ENCODE measurements at regions not wholly inside any gene's neighbourhood (a gene's known extent, or its start where the extent isn't known, plus 50 kb on each side); places are given as distances from the start of the nearest gene placed in this dataset.

DNA sequence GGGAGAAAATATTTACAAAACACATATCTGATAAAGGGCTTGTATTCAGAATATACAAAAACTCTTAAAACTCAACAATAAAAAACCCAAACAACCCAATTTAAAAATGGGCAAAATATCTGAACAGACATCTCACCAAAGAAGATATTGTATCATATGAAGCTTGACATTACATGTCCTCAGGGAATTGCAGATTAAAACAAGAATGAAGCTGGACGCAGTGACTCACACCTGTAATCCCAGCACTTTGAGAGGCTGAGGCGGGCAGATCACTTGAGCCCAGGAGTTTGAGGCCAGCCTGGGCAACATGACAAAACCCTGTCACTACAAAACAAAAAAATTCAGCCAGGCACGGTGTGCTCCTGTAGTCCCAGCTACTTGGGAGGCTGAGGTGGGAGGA lies 135.4 kb upstream of the AKIRIN2 start:
- DNase-seq (ENCODE audit: low spot score in 2 of 2), result no peak
- no peaks in the 10 kb centered on the region for H3K4me1 ChIP-seq
- no peaks in the 10 kb centered on the region for H3K27me3 ChIP-seq
- no peak overlapping the region for H3K4me3 ChIP-seq
- H3K36me3 ChIP-seq, result no peaks in the 10 kb centered on the region
- intact Hi-C loops (cut with DNase I), result loop anchor here (10.0 kb wide), 1 partner anchor 1037 kb away; no protein-coding TSS in a partner anchor
- TF ChIP-seq CTCF (IDR thresholded peaks at IDR 0.05), result no peak
- H3K27ac ChIP-seq, result no peak overlapping the region
- peaks cover 0 to 11% of the 10 kb centered on the region in 2 donors for H3K9me3 ChIP-seq

GRCh38 chr6:87832025-87832825 lies 130.2 kb upstream of the AKIRIN2 start:
- Histone ChIP-seq H3K27ac (no peak overlapping the region), H3K4me3 (peak overlapping the region; percentile 52 to 55), H3K4me1 (no peaks in the 10 kb centered on the region), H3K36me3 (no peaks in the 10 kb centered on the region), H3K9me3 (no peaks in the 10 kb centered on the region), H3K27me3 (no peaks in the 10 kb centered on the region)
- peak; percentile 15 to 48 (median 27) for TF ChIP-seq CTCF (IDR thresholded peaks at IDR 0.05)
- DNase-seq (ENCODE audit: low spot score in 2 of 2), result no peak
- intact Hi-C loops (cut with DNase I), result loop anchor here (10.0 kb wide), 1 partner anchor 1043 kb away; no protein-coding TSS in a partner anchor

DNA sequence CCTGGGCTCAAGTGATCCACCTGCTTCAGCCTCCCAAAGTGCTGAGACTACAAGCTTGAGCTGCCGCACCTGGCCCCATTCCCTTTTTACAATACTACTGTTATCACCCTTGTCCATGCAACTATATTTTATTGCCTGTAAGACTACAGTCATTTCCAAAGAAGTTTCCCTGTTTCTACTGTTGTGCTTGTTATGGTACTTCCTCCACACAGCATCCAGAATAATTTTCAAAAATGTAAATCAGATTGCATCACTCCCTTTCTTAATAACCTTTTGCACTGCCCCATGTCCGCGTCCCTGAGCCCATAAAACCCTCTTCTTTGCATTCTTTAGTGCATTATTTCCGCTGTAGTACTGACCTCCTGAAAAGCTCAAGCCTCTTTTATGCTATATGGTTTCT lies 128.9 kb upstream of the AKIRIN2 start:
- intact Hi-C loops (cut with DNase I), result loop anchor here (10.0 kb wide), 1 partner anchor 1044 kb away; no protein-coding TSS in a partner anchor

DNA sequence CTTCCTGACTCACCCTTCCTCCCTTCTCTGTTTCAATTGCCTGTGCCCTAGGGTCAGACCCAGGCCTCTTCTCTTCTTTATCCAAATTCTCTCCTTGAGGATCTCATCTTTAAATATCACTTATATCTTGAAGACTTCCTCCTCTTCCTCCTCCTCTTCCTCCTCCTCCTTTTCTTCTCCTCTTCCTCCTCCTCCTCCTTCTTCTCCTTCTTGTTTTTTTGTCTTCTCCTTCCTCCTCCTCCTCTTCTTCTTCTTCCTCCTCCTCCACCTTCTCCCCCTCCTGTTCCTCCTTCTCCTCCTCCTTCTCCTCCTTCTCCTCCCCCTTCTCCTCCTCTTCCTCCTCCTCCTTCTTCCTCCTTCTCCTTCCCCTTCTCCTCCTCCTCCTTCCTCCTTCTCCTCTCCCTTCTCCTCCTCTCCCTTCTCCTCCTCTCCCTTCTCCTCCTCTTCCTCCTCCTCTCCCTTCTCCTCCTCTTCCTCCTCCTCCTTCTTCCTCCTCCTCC lies 127.6 kb upstream of the AKIRIN2 start:
- Histone ChIP-seq H3K27ac (no peak overlapping the region), H3K4me3 (no peak overlapping the region), H3K36me3 (no peaks in the 10 kb centered on the region), H3K9me3 (no peaks in the 10 kb centered on the region), H3K27me3 (no peaks in the 10 kb centered on the region), H3K4me1 (no peaks in the 10 kb centered on the region)
- no peak for DNase-seq (ENCODE audit: low spot score in 2 of 2)
- intact Hi-C loops (cut with DNase I), result loop anchor here (10.0 kb wide), 1 partner anchor 1045 kb away; no protein-coding TSS in a partner anchor
- no peak for TF ChIP-seq CTCF (IDR thresholded peaks at IDR 0.05)

More for the DNA sequence above, 128.9 kb upstream of the AKIRIN2 start:
- Histone ChIP-seq H3K27me3 (no peaks in the 10 kb centered on the region), H3K27ac (no peak overlapping the region), H3K36me3 (no peaks in the 10 kb centered on the region), H3K4me3 (no peak overlapping the region), H3K4me1 (no peaks in the 10 kb centered on the region), H3K9me3 (no peaks in the 10 kb centered on the region)
- DNase-seq (ENCODE audit: low spot score in 2 of 2), result no peak
- TF ChIP-seq CTCF (IDR thresholded peaks at IDR 0.05), result no peak

GRCh38 chr6:87828044-87828443 lies 126.0 kb upstream of the AKIRIN2 start:
- H3K4me3 ChIP-seq, result no peak overlapping the region
- H3K27me3 ChIP-seq, result no peaks in the 10 kb centered on the region
- TF ChIP-seq CTCF (IDR thresholded peaks at IDR 0.05), result no peak
- H3K27ac ChIP-seq, result no peak overlapping the region
- H3K9me3 ChIP-seq, result no peaks in the 10 kb centered on the region
- intact Hi-C loops (cut with DNase I), result no loop called here
- no peaks in the 10 kb centered on the region for H3K4me1 ChIP-seq
- DNase-seq (ENCODE audit: low spot score in 2 of 2), result no peak
- no peaks in the 10 kb centered on the region for H3K36me3 ChIP-seq
